HEK293 (cell line): ENCODE measurements at regions not wholly inside any gene's neighbourhood (a gene's known extent, or its start where the extent isn't known, plus 50 kb on each side); places are given as distances from the start of the nearest gene placed in this dataset.

Experiments used
- HIC1 ChIP-seq: fragments of 450-650 bp; formaldehyde crosslinking; IDR thresholded peaks from 2 replicates; pipeline ENCODE4 v1.5.1; 2016; ENCODE audit warnings: missing biosample characterization, missing genetic modification characterization
- WT1 ChIP-seq: fragments of 450-650 bp; formaldehyde crosslinking; IDR thresholded peaks from 2 replicates; pipeline ENCODE4 v1.5.1; 2016; ENCODE audit warnings: missing biosample characterization, missing genetic modification characterization
- YY1 ChIP-seq: fragments of 450-650 bp; formaldehyde crosslinking; IDR thresholded peaks from 2 replicates; pipeline ENCODE4 v1.5.1; 2018; ENCODE audit warnings: missing biosample characterization, missing genetic modification characterization
- ZNF184 ChIP-seq: fragments of 450-650 bp; IDR thresholded peaks from 2 replicates; pipeline ENCODE4 v1.5.1; 2018; ENCODE audit warnings: missing biosample characterization, mild to moderate bottlenecking, missing genetic modification characterization
- ZNF274 ChIP-seq, 2 experiments: fragments of 200-500 bp in 1 of 2; fragments of 450-650 bp in 1 of 2; sonication (Bioruptor generic) in 1 of 2; formaldehyde crosslinking in 1 of 2; IDR thresholded peaks; 2 replicates each; pipeline versions ENCODE4 v1.5.1 to v1.6.1; 2014 to 2016; ENCODE audit warnings: borderline replicate concordance in 1 of 2, inconsistent platforms in 1 of 2, low read length in 1 of 2, missing biosample characterization in 1 of 2, missing genetic modification characterization in 1 of 2
- ZNF488 ChIP-seq: fragments of 450-650 bp; formaldehyde crosslinking; IDR thresholded peaks from 2 replicates; pipeline ENCODE4 v1.5.1; 2016; ENCODE audit warnings: missing biosample characterization, missing genetic modification characterization
- ZNF747 ChIP-seq: fragments of 450-650 bp; formaldehyde crosslinking; IDR thresholded peaks from 2 replicates; pipeline ENCODE4 v1.5.1; 2016; ENCODE audit warnings: missing biosample characterization, missing genetic modification characterization
- TF ChIP-seq, protein P1 (sequence below): fragments of 450-650 bp; formaldehyde crosslinking; IDR thresholded peaks from 2 replicates; pipeline ENCODE4 v1.5.1; 2016; ENCODE audit warnings: missing biosample characterization, missing genetic modification characterization

DNA sequence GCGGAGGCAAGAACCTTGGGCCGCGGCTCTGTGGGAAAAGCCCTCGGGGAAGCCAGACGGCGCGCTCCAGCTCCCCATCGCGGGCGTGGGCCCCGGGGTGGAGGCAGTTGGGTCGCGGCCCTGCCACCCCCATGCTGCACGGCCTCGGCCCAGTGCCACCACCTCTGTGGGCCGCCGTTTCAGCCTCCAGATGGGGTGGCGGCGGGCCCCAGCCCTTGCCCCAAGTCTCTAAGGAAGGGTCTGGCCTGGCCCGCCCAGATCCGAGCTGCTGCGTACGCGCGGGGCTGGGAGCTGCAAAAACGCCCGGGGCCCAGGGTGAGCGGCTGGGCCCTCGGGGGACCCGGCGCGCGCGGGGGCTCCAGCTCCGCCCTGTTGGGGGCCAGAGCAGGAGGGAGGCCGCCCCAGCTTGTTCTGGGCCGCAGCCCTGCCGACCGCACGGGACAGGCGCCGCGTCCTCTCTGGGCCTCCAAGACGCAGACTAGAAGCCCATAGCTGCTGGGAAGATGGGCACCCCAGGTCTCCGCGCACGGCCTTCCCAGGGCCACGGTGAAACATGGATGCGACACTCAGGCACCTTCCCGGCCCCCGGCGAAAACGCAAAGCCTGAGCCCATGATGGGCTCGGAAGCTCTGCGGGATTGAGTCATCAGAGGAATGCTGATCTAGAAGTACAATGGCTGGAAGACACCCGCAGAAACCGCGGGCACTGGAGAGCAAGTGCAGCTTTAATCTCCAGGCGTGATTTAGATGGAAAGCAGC, 110.1 kb downstream of the KCTD15 start:
- TF ChIP-seq WT1 (tag by site-specific recombination) = no peak
- TF ChIP-seq, protein P1, sequence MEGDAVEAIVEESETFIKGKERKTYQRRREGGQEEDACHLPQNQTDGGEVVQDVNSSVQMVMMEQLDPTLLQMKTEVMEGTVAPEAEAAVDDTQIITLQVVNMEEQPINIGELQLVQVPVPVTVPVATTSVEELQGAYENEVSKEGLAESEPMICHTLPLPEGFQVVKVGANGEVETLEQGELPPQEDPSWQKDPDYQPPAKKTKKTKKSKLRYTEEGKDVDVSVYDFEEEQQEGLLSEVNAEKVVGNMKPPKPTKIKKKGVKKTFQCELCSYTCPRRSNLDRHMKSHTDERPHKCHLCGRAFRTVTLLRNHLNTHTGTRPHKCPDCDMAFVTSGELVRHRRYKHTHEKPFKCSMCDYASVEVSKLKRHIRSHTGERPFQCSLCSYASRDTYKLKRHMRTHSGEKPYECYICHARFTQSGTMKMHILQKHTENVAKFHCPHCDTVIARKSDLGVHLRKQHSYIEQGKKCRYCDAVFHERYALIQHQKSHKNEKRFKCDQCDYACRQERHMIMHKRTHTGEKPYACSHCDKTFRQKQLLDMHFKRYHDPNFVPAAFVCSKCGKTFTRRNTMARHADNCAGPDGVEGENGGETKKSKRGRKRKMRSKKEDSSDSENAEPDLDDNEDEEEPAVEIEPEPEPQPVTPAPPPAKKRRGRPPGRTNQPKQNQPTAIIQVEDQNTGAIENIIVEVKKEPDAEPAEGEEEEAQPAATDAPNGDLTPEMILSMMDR (tag by site-specific recombination) = no peak
- no peak for TF ChIP-seq ZNF274 (IDR thresholded peaks at IDR 0.05; ENCODE audit: low read length)
- TF ChIP-seq ZNF274 (tag by site-specific recombination; IDR thresholded peaks at IDR 0.05; ENCODE audit: borderline replicate concordance) = no peak
- no peak for TF ChIP-seq ZNF488 (tag by site-specific recombination)
- no peak for TF ChIP-seq HIC1 (tag by site-specific recombination)
- TF ChIP-seq ZNF747 (tag by site-specific recombination) = no peak
- no peak for TF ChIP-seq ZNF184 (tag by site-specific recombination)
- TF ChIP-seq YY1 (tag by site-specific recombination) = no peak
